RWPE2 (cell line): ENCODE measurements at regions not wholly inside any gene's neighbourhood (a gene's known extent, or its start where the extent isn't known, plus 50 kb on each side); places are given as distances from the start of the nearest gene placed in this dataset.

Source experiments
- ATAC-seq: fragments of 200-7000 bp; cut with Tn5 transposase; 3 replicates; pipeline ENCODE4 v1.9.1; 2021; ENCODE audit warnings: low read depth
- DNase-seq: peaks from one replicate; pipeline ENCODE4 v3.0.0-alpha.2; 2020; ENCODE audit warnings: low spot score
- H3K27ac ChIP-seq: fragments of 450-650 bp; 2 replicates; pipeline ENCODE4 v1.5.1; 2017; ENCODE audit warnings: mild to moderate bottlenecking; ENCODE audit not compliant: poor library complexity, severe bottlenecking
- H3K27me3 ChIP-seq: fragments of 250-450 bp; sonication (Bioruptor Pico); 2 replicates; pipeline ENCODE4 v1.5.1; 2021; ENCODE audit warnings: mild to moderate bottlenecking, moderate library complexity; ENCODE audit not compliant: insufficient read depth, poor library complexity, severe bottlenecking
- H3K36me3 ChIP-seq: fragments of 250-450 bp; sonication (Bioruptor Pico); 2 replicates; pipeline ENCODE4 v1.5.1; 2020; ENCODE audit warnings: low read depth, mild to moderate bottlenecking, moderate library complexity
- H3K4me1 ChIP-seq: fragments of 250-450 bp; sonication (Bioruptor Pico); 2 replicates; pipeline ENCODE4 v1.5.1; 2021; ENCODE audit warnings: mild to moderate bottlenecking, moderate library complexity; ENCODE audit not compliant: insufficient read depth, poor library complexity, severe bottlenecking
- H3K4me3 ChIP-seq: fragments of 250-450 bp; sonication (Bioruptor Pico); 2 replicates; pipeline ENCODE4 v1.5.1; 2021; ENCODE audit warnings: mild to moderate bottlenecking, moderate library complexity; ENCODE audit not compliant: severe bottlenecking
- H3K9me3 ChIP-seq: fragments of 250-450 bp; sonication (Bioruptor Pico); 2 replicates; pipeline ENCODE4 v1.5.1; 2021; ENCODE audit warnings: mild to moderate bottlenecking, moderate library complexity; ENCODE audit not compliant: severe bottlenecking
- TF ChIP-seq, protein P1 (sequence below): fragments of 450-650 bp; IDR thresholded peaks from one replicate; pipeline ENCODE4 v1.5.1; 2017; ENCODE audit warnings: mild to moderate bottlenecking, moderate library complexity; ENCODE audit not compliant: poor library complexity, severe bottlenecking

DNA sequence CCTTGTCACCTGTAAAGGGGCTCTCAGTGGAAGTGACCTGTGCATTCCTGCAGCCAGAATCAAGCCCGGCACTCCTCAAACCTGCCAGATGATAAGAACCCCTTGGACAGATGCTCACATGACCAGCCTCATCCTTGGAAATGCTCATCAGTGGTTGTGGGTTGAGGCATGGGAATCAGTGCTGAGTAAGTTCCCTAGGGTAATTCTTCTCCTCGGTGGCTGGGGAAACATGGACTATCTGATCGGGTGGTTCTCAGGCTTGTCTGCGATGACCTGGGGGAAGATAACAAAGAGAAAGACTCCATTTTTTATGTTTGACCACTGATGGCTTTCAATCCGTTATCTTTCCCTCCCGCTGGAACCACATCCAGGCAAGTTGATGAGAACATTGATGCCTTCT is 84.0 kb downstream of the SPP2 start:
- ATAC-seq (no peak), DNase-seq (no peak)
- H3K4me1 ChIP-seq: peaks cover 40% of the 10 kb centered on the region
- no peak overlapping the region for H3K27ac ChIP-seq
- H3K9me3 ChIP-seq: no peaks in the 10 kb centered on the region
- TF ChIP-seq, protein P1, sequence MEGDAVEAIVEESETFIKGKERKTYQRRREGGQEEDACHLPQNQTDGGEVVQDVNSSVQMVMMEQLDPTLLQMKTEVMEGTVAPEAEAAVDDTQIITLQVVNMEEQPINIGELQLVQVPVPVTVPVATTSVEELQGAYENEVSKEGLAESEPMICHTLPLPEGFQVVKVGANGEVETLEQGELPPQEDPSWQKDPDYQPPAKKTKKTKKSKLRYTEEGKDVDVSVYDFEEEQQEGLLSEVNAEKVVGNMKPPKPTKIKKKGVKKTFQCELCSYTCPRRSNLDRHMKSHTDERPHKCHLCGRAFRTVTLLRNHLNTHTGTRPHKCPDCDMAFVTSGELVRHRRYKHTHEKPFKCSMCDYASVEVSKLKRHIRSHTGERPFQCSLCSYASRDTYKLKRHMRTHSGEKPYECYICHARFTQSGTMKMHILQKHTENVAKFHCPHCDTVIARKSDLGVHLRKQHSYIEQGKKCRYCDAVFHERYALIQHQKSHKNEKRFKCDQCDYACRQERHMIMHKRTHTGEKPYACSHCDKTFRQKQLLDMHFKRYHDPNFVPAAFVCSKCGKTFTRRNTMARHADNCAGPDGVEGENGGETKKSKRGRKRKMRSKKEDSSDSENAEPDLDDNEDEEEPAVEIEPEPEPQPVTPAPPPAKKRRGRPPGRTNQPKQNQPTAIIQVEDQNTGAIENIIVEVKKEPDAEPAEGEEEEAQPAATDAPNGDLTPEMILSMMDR: no peak
- no peaks in the 10 kb centered on the region for H3K36me3 ChIP-seq
- no peaks in the 10 kb centered on the region for H3K27me3 ChIP-seq
- H3K4me3 ChIP-seq: no peak overlapping the region

DNA sequence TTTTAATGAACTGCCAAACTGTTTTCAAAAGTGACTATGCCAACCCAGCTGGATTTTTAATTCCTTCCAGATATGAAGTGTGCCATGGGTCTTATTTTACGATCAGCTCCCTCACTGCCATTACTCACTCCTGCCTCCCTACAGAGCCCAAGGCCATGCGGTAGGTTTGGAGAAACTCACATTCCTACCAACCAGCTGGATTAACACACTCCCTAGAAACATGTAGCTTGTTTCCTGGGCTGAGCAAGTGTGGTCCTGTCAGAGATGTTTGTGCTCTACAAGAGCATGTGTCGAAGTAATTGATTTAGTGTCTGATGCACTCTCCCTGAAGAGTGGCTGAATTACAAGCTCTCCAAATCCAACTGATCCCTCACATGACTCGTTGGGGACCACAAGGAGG is 82.5 kb downstream of the SPP2 start:
- Histone ChIP-seq H3K27me3 (no peaks in the 10 kb centered on the region), H3K27ac (peak overlapping the region; percentile 71)
- peak; percentile 93 for ATAC-seq

DNA sequence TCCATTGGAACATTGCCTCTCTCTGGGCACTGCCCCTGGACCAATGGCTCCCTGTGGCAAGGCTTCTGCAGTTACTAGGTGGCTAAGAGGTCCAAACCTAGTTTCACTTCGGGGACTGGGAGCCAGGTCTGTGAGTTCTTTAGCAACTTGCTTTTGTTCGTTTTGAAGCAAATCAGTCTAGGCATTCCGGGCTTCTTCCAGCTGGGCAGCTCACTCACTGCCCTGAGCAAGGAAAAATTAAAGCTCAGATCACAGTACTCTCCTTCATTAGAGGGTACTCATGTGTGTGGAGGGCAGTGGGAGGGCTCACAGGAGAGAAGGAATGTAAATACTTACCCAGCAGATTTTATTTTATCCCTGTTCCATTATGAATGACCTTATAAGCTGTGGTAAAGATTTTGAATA is 80.3 kb downstream of the SPP2 start:
- TF ChIP-seq, protein P1: no peak
- H3K9me3 ChIP-seq: no peaks in the 10 kb centered on the region
- H3K4me1 ChIP-seq: peaks cover 22% of the 10 kb centered on the region
- no peaks in the 10 kb centered on the region for H3K27me3 ChIP-seq
- no peak for DNase-seq
- H3K4me3 ChIP-seq: no peak overlapping the region
- no peak overlapping the region for H3K27ac ChIP-seq
- H3K36me3 ChIP-seq: no peaks in the 10 kb centered on the region
- no peak for ATAC-seq

More for the DNA sequence above, 82.5 kb downstream of the SPP2 start:
- no peaks in the 10 kb centered on the region for H3K36me3 ChIP-seq
- DNase-seq: peak; percentile 79
- TF ChIP-seq, protein P1: peak; percentile 31
- no peak overlapping the region for H3K4me3 ChIP-seq
- H3K4me1 ChIP-seq: peaks cover 42% of the 10 kb centered on the region
- H3K9me3 ChIP-seq: no peaks in the 10 kb centered on the region

DNA sequence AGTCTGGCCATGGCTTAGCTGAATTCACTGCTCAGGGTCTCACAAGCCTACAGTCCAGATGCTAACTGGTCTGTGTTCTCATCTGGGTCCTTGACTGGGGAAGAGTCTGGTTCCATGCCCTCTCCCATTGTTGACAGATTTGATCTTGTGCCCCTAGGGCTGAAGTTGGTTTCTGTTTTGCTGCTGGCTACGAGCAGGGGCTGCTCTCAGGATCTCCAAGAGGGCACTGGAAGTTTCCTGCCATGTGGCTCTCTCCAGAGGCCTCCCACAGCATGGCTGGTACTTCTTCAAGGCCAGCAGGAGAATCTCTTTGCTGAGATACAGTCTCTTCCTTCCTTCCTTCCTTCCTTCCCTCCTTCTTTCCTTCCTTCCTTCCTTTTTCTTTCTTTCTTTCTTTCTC is 78.1 kb downstream of the SPP2 start:
- Histone ChIP-seq H3K27ac (no peak overlapping the region), H3K9me3 (no peaks in the 10 kb centered on the region), H3K4me3 (no peak overlapping the region), H3K4me1 (peaks cover 17% of the 10 kb centered on the region), H3K36me3 (no peaks in the 10 kb centered on the region), H3K27me3 (no peaks in the 10 kb centered on the region)
- no peak for DNase-seq
- TF ChIP-seq, protein P1: no peak
- ATAC-seq: no peak
